Left ventricle myocardium inferior (tissue), 1 donor: ENCODE measurements at regions not wholly inside any gene's neighbourhood (a gene's known extent, or its start where the extent isn't known, plus 50 kb on each side); places are given as distances from the start of the nearest gene placed in this dataset.

ENCODE experiments used
- DNase-seq: peaks from one replicate; pipeline ENCODE4 v3.0.0-alpha.2; 2020
- H3K27ac ChIP-seq: fragments of 200-600 bp; replicated peaks from 2 replicates; pipeline ENCODE4 v1.8.0; 2021
- H3K27me3 ChIP-seq: fragments of 200-600 bp; 2 replicates; pipeline ENCODE4 v1.8.0; 2021; ENCODE audit warnings: low read depth
- H3K36me3 ChIP-seq: fragments of 200-600 bp; 2 replicates; pipeline ENCODE4 v1.8.0; 2021
- H3K4me1 ChIP-seq: fragments of 200-600 bp; 2 replicates; pipeline ENCODE4 v1.8.0; 2021
- H3K4me3 ChIP-seq: fragments of 200-600 bp; 2 replicates; pipeline ENCODE4 v1.8.0; 2021; ENCODE audit warnings: mild to moderate bottlenecking, moderate library complexity
- H3K9me3 ChIP-seq: fragments of 200-600 bp; replicated peaks from 2 replicates; pipeline ENCODE4 v1.8.0; 2021
- intact Hi-C: fragments of 100-400 bp; cut with micrococcal nuclease; formaldehyde crosslinking; loops from one replicate; pipeline ENCODE4 v1.11.0; 2022
- TF ChIP-seq, protein P1 (sequence below): fragments of 200-600 bp; IDR thresholded peaks from 2 replicates; pipeline ENCODE4 v1.8.0; 2021; ENCODE audit warnings: antibody characterized with exemption, mild to moderate bottlenecking, borderline replicate concordance
- donor health status: DM: no; HTN: yes; CAD: no; lungs with severe emphysema.

DNA sequence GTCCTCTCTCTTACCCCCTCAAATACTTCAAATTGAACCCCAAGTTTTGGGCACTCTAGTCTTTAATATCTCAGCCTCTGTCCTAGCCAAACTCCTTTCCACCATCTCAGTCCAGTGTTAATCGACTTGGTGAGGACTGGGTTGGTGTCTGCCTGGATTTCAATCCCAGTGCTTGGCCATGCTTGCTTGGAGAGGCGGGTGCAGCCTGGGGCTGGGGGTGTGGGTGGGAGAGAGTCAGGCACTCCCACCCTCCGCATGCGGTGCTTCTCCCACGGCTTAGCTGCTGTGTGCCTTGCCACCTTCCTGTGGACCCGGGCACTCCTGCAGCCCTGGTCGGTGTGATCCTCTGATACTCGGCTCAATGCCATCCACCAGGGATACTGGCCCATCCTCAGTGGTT is 220.8 kb upstream of the HDAC4 start:
- peaks cover 34% of the 10 kb centered on the region for H3K27me3 ChIP-seq
- no peak overlapping the region for H3K27ac ChIP-seq
- no peak for DNase-seq
- no peak overlapping the region for H3K4me3 ChIP-seq
- no peaks in the 10 kb centered on the region for H3K4me1 ChIP-seq
- no peaks in the 10 kb centered on the region for H3K36me3 ChIP-seq
- TF ChIP-seq, protein P1, sequence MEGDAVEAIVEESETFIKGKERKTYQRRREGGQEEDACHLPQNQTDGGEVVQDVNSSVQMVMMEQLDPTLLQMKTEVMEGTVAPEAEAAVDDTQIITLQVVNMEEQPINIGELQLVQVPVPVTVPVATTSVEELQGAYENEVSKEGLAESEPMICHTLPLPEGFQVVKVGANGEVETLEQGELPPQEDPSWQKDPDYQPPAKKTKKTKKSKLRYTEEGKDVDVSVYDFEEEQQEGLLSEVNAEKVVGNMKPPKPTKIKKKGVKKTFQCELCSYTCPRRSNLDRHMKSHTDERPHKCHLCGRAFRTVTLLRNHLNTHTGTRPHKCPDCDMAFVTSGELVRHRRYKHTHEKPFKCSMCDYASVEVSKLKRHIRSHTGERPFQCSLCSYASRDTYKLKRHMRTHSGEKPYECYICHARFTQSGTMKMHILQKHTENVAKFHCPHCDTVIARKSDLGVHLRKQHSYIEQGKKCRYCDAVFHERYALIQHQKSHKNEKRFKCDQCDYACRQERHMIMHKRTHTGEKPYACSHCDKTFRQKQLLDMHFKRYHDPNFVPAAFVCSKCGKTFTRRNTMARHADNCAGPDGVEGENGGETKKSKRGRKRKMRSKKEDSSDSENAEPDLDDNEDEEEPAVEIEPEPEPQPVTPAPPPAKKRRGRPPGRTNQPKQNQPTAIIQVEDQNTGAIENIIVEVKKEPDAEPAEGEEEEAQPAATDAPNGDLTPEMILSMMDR = no peak
- H3K9me3 ChIP-seq = peaks cover 25% of the 10 kb centered on the region
- intact Hi-C loops = no loop called here

DNA sequence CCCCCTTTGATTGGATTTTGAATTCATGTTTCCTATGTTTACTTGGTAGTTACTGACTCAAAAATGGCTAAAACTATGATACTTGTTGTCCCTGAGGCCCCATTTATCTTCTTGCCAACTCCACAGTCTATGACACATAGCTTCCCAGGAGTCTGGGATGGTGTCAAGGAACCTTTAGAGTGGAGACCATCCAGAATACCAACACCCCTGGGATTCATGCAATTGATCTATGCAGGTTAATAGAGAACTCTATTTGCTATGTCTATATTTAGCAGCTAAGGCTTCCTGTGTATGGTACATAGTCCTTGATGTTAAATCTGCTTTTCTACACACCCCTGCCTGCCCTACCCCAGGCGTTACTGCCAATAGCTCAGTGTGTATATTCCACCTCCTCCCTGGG is 218.5 kb upstream of the HDAC4 start:
- H3K4me3 ChIP-seq = no peak overlapping the region
- H3K36me3 ChIP-seq = no peaks in the 10 kb centered on the region
- TF ChIP-seq, protein P1 = no peak
- H3K9me3 ChIP-seq = peaks cover 32% of the 10 kb centered on the region
- no peak for DNase-seq
- intact Hi-C loops = no loop called here
- H3K27me3 ChIP-seq = peaks cover 16% of the 10 kb centered on the region
- no peak overlapping the region for H3K27ac ChIP-seq
- no peaks in the 10 kb centered on the region for H3K4me1 ChIP-seq

- Histone ChIP-seq H3K27me3 (peaks cover 11% of the 10 kb centered on the region), H3K36me3 (no peaks in the 10 kb centered on the region), H3K27ac (no peak overlapping the region), H3K4me3 (no peak overlapping the region), H3K9me3 (peaks cover 32% of the 10 kb centered on the region), H3K4me1 (no peaks in the 10 kb centered on the region)
- TF ChIP-seq, protein P1 = no peak
- no peak for DNase-seq
- intact Hi-C loops = no loop called here
These were observed 215.9 kb upstream of the HDAC4 start for GRCh38 chr2:239616729-239617128.

DNA sequence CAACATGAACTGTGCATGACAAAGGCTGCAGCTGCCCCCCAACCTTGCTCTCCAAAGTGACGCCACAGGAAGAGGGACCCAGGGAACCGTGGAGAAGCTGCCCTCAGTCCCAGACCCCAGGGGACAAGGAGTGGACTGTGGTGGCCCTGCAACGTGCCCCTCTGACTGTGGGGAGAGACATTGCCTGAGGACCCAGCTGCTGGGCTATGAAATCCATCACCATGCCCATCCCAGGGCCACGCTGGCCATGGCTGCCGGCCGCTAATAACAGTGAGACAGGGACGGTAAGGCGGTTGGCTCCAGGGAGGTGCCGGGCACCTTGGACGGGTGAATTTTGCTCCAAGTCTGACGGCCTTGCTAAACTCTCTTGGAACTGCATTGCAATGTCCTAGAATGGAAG is 211.3 kb upstream of the HDAC4 start:
- DNase-seq = no peak
- TF ChIP-seq, protein P1 = no peak
- H3K36me3 ChIP-seq = no peaks in the 10 kb centered on the region
- intact Hi-C loops = no loop called here
- H3K9me3 ChIP-seq = peaks cover 12% of the 10 kb centered on the region
- H3K27me3 ChIP-seq = peaks cover 48% of the 10 kb centered on the region
- no peak overlapping the region for H3K4me3 ChIP-seq
- H3K4me1 ChIP-seq = no peaks in the 10 kb centered on the region
- no peak overlapping the region for H3K27ac ChIP-seq

GRCh38 chr2:239611222-239611795 is 210.5 kb upstream of the HDAC4 start:
- no peak for DNase-seq
- Histone ChIP-seq H3K36me3 (no peaks in the 10 kb centered on the region), H3K4me3 (no peak overlapping the region), H3K27ac (no peak overlapping the region), H3K9me3 (peaks cover 4% of the 10 kb centered on the region), H3K4me1 (no peaks in the 10 kb centered on the region), H3K27me3 (peaks cover 57% of the 10 kb centered on the region)
- intact Hi-C loops = no loop called here
- TF ChIP-seq, protein P1 = no peak
